HL-60 (cell line): ENCODE measurements at regions not wholly inside any gene's neighbourhood (a gene's known extent, or its start where the extent isn't known, plus 50 kb on each side); places are given as distances from the start of the nearest gene placed in this dataset.

ENCODE experiments used
- GABPA ChIP-seq: IDR thresholded peaks from 2 replicates; pipeline ENCODE4 v1.6.1; 2012; ENCODE audit warnings: low read depth
- POLR2AphosphoS5 ChIP-seq: IDR thresholded peaks from 2 replicates; pipeline ENCODE4 v1.6.1; 2012; ENCODE audit warnings: low read depth
- SPI1 ChIP-seq: IDR thresholded peaks from 2 replicates; pipeline ENCODE4 v1.6.1; 2012; ENCODE audit warnings: low read depth, mild to moderate bottlenecking, borderline replicate concordance
- TF ChIP-seq, protein P1 (sequence below): IDR thresholded peaks from one replicate; pipeline ENCODE4 v1.5.1; 2011; ENCODE audit warnings: low read length, control low read depth, inconsistent platforms; ENCODE audit not compliant: insufficient read depth
- TF ChIP-seq, protein P2 (sequence below): IDR thresholded peaks from 2 replicates; pipeline ENCODE4 v1.6.1; 2012; ENCODE audit warnings: low read depth; ENCODE audit not compliant: insufficient replicate concordance

DNA sequence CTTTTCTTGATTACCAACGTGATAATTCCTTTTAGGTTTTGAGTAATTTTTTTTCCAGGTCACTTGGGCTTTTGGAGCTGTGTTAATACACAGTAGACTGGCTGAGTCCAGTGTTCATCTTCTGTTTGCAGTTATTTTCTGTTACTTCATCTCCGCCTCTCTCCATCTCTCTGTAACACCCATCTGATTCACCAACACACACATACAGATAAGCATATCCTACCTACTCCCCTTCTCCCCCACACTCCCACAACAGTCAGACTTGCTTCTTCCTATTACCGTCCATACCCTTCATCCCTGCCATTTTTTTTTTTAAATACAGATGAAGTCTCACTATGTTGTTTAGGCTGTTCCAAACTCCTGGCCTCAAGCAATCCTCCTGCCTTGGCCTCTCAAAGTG lies 72.7 kb upstream of the MANSC4 start:
- TF ChIP-seq, protein P1, sequence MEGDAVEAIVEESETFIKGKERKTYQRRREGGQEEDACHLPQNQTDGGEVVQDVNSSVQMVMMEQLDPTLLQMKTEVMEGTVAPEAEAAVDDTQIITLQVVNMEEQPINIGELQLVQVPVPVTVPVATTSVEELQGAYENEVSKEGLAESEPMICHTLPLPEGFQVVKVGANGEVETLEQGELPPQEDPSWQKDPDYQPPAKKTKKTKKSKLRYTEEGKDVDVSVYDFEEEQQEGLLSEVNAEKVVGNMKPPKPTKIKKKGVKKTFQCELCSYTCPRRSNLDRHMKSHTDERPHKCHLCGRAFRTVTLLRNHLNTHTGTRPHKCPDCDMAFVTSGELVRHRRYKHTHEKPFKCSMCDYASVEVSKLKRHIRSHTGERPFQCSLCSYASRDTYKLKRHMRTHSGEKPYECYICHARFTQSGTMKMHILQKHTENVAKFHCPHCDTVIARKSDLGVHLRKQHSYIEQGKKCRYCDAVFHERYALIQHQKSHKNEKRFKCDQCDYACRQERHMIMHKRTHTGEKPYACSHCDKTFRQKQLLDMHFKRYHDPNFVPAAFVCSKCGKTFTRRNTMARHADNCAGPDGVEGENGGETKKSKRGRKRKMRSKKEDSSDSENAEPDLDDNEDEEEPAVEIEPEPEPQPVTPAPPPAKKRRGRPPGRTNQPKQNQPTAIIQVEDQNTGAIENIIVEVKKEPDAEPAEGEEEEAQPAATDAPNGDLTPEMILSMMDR = no peak
- no peak for TF ChIP-seq GABPA
- TF ChIP-seq, protein P2, sequence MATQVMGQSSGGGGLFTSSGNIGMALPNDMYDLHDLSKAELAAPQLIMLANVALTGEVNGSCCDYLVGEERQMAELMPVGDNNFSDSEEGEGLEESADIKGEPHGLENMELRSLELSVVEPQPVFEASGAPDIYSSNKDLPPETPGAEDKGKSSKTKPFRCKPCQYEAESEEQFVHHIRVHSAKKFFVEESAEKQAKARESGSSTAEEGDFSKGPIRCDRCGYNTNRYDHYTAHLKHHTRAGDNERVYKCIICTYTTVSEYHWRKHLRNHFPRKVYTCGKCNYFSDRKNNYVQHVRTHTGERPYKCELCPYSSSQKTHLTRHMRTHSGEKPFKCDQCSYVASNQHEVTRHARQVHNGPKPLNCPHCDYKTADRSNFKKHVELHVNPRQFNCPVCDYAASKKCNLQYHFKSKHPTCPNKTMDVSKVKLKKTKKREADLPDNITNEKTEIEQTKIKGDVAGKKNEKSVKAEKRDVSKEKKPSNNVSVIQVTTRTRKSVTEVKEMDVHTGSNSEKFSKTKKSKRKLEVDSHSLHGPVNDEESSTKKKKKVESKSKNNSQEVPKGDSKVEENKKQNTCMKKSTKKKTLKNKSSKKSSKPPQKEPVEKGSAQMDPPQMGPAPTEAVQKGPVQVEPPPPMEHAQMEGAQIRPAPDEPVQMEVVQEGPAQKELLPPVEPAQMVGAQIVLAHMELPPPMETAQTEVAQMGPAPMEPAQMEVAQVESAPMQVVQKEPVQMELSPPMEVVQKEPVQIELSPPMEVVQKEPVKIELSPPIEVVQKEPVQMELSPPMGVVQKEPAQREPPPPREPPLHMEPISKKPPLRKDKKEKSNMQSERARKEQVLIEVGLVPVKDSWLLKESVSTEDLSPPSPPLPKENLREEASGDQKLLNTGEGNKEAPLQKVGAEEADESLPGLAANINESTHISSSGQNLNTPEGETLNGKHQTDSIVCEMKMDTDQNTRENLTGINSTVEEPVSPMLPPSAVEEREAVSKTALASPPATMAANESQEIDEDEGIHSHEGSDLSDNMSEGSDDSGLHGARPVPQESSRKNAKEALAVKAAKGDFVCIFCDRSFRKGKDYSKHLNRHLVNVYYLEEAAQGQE = no peak
- TF ChIP-seq POLR2AphosphoS5 = no peak
- no peak for TF ChIP-seq SPI1
